ENCODE measurements at regions not wholly inside any gene's neighbourhood (a gene's known extent, or its start where the extent isn't known, plus 50 kb on each side); places are given as distances from the start of the nearest gene placed in this dataset.
"Not testable (repeated sequence)": the region's sequence is repeated elsewhere in the genome, so short reads cannot be mapped to it uniquely, and the experiment has no call there.

DNA sequence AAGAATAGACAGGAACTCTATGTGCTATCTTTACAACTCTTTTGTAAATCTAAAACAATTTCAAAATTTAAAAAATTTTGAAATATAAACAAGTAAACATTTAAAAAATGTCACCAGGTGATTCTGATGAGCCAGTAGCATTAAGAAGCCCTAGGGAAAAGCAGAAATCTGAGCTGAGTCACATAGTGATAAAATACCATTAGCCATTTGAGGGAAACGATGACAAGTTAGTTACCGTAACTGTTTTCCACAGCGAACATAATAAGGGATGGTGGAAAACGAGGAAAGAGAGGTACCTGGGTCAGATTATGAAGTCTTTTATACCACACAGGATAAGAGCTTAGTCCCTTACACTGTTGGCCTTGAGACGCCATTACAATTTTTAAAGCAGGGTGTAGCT lies 55.5 kb downstream of the PRR15 start:
- no peak for DNase-seq (ENCODE audit: low spot score)

GRCh38 chr7:29619848-29620555 lies 56.4 kb downstream of the PRR15 start:
- DNase-seq (ENCODE audit: low spot score): no peak

- DNase-seq (ENCODE audit: low spot score): no peak
Measured at GRCh38 chr7:29620556-29620930, 56.9 kb downstream of the PRR15 start.

DNA sequence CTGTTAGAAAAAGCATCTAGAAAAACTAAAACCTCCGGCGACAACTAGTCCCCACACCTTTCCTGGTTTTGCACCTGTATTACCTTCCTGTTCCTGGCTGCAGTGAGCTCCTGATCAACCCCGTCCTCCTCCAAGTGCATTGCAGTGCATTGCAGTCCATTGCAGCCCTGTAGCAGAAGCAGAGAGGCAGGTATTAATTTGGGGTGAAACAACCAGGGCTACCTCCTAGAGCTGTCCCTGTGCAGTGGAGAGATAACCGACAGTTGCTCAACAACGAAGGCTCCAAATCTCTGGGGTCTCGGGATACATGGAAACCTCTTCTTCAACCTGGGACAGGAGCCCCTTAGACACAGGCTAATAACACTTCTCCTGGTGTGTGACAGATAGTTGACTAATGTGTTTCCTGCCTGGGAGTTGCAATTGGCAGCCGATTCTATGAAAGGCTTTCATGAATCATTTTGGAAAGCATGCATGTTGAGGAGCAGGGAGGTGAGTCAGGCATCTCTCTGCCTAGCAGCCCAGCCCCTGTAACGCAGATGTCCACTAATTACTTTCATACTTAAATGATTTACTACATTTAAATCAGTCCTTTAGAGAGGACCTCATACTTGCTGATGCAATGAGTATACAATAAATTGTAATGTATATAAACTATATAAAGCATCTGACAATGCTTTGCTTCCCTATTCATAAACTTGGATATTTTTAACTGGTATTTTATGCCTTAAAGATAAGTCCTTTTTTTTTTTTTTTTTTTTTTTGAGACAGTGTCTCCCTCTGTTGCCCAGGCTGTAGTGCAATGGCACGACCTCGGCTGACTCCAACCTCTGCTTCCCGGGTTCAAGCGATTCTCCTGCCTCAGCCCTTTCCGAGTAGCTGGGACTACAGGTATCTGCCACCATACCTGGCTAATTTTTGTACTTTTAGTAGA lies 59.0 kb downstream of the PRR15 start:
- peak; percentile 94 for DNase-seq (ENCODE audit: low spot score)

DNA sequence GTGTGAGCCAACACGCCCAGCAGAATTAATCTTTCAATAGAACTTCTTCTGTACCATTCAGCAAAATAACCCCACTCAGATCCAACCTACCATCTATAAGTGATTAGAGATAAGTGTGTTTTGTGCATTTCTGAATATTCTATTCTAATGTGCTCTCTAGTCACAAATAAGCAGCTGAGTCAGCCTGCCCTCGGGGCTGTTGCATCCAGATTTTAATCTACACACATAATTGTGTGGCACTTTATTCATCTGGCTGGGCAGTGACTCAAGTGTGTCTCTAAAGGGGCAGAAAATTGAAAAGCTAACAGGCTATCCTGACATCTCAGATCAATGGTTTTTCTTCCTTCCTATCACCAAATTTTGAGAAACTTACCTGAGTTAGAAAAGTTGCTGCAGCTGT lies 60.3 kb downstream of the PRR15 start:
- peak; percentile 29 for DNase-seq (ENCODE audit: low spot score)

DNA sequence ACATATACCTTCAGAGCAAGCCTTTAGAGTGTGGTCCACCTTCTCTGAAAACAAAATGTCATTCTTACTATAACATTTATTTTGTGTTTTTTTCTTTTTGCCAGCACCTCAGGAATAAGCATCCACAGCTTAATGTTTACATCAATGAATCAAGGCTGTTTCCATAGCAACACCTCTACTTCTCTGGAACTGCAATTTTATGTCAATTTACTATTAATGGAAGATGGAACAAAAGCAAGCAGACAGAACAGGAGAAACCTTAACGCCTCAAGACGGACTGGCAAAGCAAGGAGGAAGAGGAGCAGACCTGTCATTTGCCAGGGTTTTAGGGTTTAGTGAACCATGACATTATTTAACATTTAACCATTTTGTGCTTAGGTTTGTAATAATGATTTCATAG lies 63.1 kb downstream of the PRR15 start:
- DNase-seq (ENCODE audit: low spot score): no peak

- no peak for DNase-seq (ENCODE audit: low spot score)
Measured at GRCh38 chr7:29627631-29628030, 64.0 kb downstream of the PRR15 start.

GRCh38 chr7:29629507-29629906 lies 65.9 kb downstream of the PRR15 start:
- DNase-seq (ENCODE audit: low spot score): no peak

DNA sequence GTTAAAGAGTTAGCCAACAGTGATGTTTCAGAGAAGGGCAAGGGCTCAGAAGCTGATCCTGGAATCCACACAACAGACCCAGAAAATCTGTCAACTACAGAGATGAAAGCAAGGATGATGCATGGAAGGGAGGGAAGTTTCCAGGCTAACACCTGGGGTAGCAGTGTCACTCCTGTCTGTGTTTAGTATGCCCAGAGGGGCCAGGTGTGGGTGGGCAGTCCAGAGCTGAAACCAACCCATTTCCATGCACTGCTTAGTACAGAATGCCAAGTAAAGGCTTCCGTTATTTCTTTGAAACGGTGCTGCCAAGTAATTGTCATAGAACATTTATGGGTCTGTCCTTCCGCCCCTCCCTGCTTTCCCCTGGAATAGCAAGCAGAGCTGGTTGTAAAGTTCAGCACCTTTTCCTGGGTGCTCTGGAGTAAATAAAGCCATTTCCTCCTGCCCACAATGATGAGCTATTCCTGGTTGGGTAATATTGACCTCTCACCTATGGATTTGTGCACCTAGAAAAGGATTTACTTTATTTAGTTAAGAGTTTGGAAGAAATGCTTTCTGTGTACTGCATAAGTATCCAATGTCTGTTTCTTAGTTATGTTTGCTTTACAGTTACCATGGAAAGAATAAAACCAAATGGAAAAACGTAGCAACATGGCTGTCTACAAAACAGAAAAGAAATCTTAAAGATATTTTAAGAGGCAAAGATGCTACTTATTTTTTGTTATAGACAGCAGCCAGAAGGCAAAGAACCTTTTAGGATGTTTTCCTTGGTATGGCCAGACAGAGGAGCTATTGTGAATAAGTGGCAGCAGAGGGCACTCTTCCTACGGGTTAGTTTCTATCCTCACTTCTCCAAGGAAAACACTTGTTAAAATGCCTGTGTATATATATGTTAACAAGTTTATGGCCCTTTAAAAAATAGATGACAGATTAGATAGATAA lies 71.7 kb downstream of the PRR15 start:
- DNase-seq (ENCODE audit: low spot score): peak; percentile 71

DNA sequence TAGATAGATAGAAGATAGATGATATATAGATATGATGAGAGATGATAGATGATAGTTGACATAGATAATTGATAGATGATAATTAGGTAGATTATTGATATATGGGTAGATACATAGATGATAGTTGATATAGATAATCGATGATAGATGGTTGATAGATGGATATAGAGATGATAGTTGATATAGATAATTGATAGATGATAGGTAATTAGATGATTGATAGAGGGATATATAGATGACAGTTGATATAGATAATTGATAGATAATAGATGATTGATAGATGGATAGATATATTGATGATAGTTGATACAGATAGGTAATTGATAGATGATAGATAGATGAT lies 72.3 kb downstream of the PRR15 start:
- no peak for DNase-seq (ENCODE audit: low spot score)

GRCh38 chr7:29637374-29637773 lies 73.7 kb downstream of the PRR15 start:
- DNase-seq (ENCODE audit: low spot score): no peak

GRCh38 chr7:29638841-29639240 lies 75.2 kb downstream of the PRR15 start:
- DNase-seq (ENCODE audit: low spot score): not testable (repeated sequence)

GRCh38 chr7:29639386-29639785 lies 75.8 kb downstream of the PRR15 start:
- no peak for DNase-seq (ENCODE audit: low spot score)

DNA sequence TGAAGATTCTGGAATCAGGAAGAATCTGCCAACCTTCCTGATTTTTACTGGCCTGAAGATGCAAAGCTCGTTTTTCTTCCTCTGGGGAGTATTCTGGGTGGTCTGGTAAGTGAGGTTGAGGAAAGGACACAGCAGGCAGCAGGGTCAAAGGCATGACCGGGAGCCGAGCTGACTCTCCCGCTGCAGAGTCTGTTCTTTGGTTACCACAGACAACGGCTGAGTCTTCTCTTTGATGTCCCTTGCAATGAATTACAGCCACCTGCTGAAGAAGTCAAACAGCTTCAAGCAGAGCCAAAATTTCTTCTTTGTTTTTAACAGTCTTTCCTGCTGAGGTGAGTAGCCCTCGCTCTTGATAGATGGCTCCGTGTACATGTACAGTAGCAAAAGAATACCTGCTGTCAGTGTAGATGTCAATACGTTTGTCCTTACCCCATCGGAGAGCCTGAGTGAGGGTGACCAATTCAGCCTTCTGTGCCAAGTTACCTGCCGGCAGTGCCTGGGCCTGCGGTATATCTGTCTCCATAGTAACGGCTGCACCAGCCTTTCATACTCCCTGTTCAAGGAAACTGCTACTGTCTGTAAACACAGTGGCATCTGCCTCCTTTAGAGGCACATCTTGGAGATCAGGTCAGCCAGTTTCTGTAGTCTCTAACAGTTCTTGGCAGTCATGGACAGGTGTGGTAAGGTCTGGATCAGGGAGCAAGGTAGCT lies 76.4 kb downstream of the PRR15 start:
- no peak for DNase-seq (ENCODE audit: low spot score)

DNA sequence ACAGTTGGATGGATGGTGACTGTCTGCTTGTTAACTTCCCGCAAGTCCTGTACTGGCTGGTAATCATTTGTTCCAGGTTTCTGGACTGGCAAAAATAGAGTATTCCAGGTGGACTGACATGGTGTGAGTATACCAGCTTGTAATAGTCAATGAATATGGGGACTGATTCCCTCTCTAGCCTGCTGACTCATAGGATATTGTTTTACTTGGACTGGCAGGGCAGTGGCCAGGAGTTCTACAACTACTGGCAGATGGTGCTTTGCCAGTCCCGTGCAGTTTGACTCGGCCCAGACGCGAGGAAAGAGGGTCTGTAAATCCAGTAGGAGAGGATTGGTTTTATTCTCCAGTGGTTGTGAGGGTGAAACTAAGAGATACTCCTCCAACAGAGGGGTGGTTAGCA lies 78.0 kb downstream of the PRR15 start:
- no peak for DNase-seq (ENCODE audit: low spot score)

DNA sequence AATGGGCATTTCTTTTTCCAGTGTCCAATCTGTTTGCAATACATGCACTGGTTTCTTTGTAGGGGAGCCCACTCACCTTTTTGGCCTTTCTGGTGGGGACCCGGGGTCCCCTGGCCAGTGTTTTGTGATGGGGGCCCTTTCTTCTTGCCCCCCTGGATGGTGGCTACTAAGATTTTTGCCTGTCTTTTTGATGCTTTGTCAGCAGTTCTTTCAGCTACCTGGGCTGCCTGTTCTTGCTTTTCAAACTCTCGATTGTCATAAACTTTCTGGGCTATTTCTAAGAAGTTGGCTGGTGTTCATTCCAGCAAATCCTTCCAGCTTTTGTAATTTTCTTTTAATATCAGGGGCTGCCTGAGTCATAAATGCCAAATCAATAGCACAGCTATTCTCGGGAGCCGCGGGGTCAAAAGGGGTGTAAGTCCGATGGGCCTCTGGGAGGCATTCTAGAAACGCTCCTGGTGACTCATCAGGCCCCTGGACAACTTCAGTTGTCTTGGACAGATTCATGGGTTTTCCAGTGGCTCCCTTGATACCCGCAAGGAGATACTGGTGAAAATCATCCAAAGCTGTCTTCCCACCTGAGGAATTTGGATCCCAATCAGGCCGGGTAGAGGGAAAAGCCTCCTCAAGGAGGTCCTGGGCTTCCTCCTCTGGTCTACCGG lies 79.0 kb downstream of the PRR15 start:
- DNase-seq (ENCODE audit: low spot score): no peak

DNA sequence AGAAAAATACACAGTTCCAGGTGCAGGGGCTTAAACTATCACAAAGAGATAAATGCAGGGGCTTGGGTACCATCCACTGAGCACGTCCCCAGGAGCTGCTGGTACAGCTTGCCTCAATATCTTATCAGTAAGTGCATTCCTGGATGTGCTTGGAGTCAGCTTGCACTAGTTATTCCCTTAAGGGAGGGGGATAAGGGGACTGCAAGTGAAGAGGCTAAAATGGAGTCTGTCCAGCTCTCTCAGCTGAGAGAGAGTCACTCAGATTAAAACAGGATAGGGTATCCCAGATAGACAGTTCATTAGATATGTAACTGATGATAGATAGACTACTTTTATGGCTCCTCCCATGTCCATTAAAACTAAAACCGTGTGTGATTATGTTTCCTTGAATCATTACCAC lies 82.5 kb downstream of the PRR15 start:
- not testable (repeated sequence) for DNase-seq (ENCODE audit: low spot score)

- DNase-seq (ENCODE audit: low spot score): peak; percentile 42
Measured at GRCh38 chr7:29647020-29647654, 83.5 kb downstream of the PRR15 start.

DNA sequence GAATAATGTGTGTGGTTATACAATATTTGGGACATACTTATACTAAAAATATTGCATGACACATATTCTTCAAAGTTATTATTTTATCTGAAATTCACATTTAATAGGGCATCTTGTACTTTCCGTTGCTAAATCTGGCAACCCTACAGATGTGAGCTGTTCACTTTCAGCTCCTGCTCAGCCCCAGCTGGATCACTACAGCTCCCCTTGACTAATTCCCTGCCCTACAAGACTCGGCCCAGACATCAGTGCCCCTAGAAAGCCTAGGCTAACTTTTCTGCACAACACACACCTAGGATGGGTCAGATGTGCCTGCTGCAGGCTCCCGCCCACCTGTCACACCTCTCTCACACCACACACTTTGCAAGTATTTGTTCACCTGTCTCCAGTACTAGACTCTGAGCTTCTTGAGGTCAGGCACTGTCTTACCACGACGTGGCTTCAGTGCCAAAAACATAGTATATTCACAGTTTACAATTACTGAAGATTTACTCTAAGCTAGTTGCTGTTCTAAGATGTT lies 84.1 kb downstream of the PRR15 start:
- DNase-seq (ENCODE audit: low spot score): not testable (repeated sequence)

GRCh38 chr7:29649028-29649716 lies 85.5 kb downstream of the PRR15 start:
- no peak for DNase-seq (ENCODE audit: low spot score)

All from A172 (cell line).